GM19328 (cell line): ENCODE measurements at regions not wholly inside any gene's neighbourhood (a gene's known extent, or its start where the extent isn't known, plus 50 kb on each side); places are given as distances from the start of the nearest gene placed in this dataset.
A peak's percentile ranks its signal among the peaks of the same experiment; 100 is the strongest.
"Not testable (repeated sequence)": the region's sequence is repeated elsewhere in the genome, so short reads cannot be mapped to it uniquely, and the experiment has no call there.

Experiments used
- ATAC-seq: cut with Tn5 transposase; IDR thresholded peaks from one replicate; pipeline ENCODE4 v1.9.1; 2021; ENCODE audit warnings: mild to moderate bottlenecking, moderate library complexity; ENCODE audit not compliant: unreplicated experiment

GRCh38 chr5:63564789-63565188 lies 397.5 kb downstream of the HTR1A start:
- ATAC-seq = no peak

DNA sequence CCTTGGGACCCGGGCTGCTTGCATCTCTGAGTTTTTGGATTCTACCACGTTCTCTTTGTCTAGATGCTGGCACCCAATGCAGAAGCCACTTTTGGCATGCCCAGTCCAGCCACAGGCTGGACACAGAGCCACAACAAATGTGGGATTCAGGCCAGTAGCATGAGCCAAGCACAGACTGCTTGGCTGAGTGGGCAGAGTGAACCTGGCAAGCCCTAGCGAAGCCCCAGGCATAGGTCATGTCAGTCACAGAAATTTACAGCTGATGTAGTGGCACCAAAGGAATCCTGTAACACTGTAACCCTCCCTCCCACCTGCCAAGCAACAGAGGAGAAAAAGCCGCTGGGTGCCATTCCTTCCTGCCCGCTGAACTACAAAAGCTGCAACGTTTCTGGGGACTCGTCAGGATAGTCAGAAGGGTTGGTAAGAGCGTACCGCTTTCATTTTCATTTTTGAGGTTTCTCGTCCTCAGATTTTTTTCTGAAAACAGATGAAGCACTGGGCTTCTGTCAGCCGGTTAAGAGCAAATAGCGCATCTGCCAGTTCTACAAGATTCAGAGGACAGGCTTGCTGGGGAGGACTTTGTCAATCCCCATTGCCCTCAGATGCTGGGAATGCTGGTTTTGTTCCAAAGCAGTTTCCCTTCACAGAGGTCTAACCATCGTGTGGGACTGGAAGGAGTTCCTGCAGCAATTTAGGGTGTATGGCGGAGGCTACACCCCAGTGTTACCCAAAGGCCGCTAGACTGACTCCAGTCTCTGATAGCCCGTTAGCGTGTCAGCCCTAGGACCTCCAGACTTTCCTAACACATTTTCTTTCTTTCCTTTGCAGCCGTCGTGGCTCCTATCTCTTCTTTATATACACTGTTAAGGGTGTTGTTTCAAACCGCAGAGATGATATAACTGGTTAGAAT lies 399.0 kb downstream of the HTR1A start:
- no peak for ATAC-seq

- no peak for ATAC-seq
Observed at GRCh38 chr5:63555874-63556273, 406.4 kb downstream of the HTR1A start.

GRCh38 chr5:63554191-63554590 lies 408.1 kb downstream of the HTR1A start:
- no peak for ATAC-seq

- no peak for ATAC-seq
Observed at GRCh38 chr5:63553073-63553472, 409.2 kb downstream of the HTR1A start.

- no peak for ATAC-seq
Observed at GRCh38 chr5:63535840-63536602, 426.2 kb downstream of the HTR1A start.

GRCh38 chr5:63524281-63524680 lies 438.0 kb downstream of the HTR1A start:
- ATAC-seq = no peak

DNA sequence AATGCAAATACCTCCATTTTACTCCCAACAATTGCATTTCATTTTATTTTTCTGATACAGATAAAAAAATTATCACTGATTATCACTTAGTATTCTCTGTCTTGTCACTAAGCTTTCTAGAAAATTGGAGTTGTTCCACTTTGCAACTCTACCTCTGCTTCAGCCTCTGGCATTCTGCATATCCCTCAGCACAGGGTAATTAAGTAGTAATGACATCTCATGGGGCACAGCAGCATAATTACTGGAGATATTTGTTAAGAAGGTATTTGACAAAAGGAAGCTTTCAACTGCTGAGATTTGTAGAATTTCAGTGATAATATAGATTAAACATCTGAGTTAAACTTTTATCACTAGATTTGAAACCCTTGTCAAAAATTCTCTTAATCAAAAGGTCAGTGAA lies 446.2 kb downstream of the HTR1A start:
- ATAC-seq = no peak

- ATAC-seq = no peak
Observed at GRCh38 chr5:63500242-63500641, 462.0 kb downstream of the HTR1A start.

DNA sequence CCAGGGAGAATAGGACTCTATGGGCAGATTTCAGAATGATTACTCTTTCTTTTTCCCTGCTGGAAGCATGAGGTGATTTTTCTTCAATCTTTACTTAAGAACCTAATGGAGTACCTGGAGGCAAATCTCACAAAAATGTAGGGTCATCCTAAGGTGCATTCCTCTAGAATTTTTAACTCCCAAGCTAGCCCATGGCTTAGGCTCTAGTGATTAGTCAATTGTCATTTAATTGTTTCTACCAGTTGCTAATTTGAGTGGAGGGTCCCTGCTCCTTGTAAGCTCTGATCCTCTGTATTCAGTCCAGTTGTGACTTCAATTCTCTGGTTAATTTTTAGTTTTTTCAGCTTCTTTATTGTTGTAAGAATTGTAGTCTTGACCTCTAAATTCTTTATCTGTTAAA lies 467.0 kb downstream of the HTR1A start:
- ATAC-seq = no peak

DNA sequence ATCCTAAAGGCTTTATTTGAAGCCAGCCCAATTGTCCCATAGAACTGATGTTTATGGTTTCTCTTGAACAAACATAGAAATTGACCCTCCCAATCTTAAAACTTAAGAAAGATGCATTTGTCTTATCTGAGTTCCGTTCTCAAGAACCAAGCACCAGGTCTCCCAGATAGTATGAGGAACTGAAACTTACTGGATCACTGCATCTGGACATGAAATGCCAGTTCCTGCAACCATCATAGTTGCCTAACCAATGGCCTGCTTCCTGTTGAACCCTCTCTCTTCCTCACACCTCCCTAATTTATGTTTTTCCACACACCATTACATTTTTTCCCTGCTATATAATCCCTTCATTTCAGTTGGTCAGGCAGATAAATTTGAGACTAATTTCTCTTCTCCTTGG lies 478.9 kb downstream of the HTR1A start:
- no peak for ATAC-seq

GRCh38 chr5:63473335-63473967 lies 488.8 kb downstream of the HTR1A start:
- ATAC-seq = no peak

DNA sequence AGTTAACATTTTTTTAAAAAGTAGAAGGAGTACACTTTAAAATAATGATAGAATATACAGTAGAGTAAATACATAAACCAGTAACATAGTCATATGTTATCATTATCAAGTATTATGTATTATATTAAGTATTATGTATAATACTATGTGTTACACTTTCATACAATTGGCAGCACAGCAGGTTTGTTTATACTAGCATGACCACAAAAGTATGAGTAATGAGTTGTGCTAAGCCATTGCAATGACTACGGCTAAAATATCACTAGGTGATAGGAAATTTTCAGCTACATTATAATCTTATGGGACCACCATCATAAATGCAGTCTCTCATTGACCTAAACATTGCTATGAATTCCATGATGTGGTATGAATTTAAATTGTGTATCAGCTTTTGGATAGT lies 506.0 kb downstream of the HTR1A start:
- no peak for ATAC-seq

- no peak for ATAC-seq
Observed at GRCh38 chr5:63451188-63451587, 511.1 kb downstream of the HTR1A start.

DNA sequence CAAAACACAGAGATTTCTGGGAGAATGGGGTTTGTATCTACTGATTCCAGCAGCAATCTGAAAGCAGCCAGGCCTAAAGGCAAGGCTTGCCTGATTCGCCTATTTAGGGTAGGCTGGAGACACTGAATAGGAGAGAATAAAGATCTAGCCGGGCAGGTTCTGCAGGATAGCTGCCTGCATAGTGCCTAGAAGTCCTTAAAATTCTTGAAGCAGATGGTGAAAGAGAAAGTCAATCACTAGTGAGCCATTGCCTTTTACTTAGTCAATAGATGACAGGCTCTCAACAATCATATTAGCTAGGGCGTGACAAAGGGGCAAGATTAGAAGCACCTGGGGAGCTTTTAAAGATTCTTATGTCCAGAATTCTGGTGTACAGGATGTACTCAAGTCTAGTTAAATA lies 522.7 kb downstream of the HTR1A start:
- no peak for ATAC-seq

- ATAC-seq = no peak
Observed at GRCh38 chr5:63409737-63410136, 552.5 kb downstream of the HTR1A start.

DNA sequence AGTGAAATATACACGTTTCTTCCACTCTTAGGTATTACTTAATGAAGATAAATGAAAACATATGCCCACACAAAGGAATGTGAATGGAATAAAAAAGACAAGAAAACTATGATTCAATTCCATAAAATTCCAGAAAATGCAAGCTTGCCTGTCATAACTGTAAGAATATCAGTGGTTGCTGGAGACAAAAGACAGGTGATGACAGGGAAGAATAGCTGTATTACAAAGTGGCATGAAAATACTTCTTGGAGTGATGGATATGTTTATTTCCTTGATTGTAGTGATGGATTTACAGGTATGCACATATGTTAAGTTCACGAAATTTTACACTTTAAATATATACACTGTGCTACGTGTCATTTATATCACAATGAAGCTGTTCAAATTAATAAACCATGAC lies 553.3 kb downstream of the HTR1A start:
- no peak for ATAC-seq

DNA sequence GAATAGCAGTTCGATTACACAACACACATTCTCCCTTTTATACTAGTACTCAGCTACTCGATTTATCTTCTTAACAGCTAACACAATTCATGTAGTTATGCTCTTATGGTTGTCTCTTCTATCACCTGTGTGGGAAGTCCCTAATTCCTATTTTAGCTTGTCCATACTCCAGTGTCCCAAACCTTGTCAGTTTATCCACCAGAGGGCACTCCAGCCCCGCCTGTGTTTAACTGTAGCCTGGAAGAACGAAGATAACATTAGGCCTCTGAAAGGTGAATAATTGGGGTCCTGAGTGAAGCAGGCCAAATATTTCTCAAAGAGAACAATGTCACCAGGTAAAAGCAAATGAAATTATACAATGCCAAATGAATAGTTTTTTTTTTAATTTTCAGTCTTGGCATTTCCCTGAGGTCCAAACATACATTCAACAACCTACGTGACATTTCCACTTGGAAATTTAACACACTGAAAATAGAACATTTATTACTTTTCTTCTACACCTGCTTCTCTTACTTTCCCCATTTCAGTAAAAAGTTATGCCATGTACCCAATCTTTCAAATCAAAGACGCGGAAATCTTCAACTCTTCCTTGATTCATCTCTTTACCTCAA lies 560.7 kb downstream of the HTR1A start:
- peak; percentile 83 for ATAC-seq

DNA sequence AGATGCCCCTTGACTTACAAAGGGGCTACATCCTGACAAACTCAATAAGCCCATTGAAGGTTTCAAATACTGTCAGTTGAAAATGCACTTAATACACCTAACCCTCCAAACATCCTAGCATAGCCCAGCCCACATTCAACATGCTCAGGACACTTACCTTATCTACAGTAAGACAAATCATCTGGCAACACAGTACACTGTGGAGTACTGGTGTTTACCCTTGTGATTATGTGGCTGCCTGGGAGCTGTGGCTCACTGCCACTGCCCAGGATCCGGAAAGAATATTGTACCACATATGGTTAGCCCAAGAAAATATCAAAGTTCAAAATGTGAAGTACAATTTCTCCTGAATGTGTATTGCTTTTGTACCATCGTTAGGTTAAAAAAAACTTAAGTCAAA lies 562.2 kb downstream of the HTR1A start:
- no peak for ATAC-seq

GRCh38 chr5:63398346-63398745 lies 563.9 kb downstream of the HTR1A start:
- no peak for ATAC-seq

GRCh38 chr5:63388188-63388587 lies 574.1 kb downstream of the HTR1A start:
- ATAC-seq = not testable (repeated sequence)
